ENCODE measurements at regions not wholly inside any gene's neighbourhood (a gene's known extent, or its start where the extent isn't known, plus 50 kb on each side); places are given as distances from the start of the nearest gene placed in this dataset.

GRCh38 chr7:42345478-42346299, 108.7 kb upstream of the GLI3 start:
- CTCF ChIA-PET, result no interaction called here
- POLR2A ChIA-PET, result no interaction called here

GRCh38 chr7:42344198-42344755, 107.3 kb upstream of the GLI3 start:
- ChIA-PET CTCF (no interaction called here), POLR2A (no interaction called here)

DNA sequence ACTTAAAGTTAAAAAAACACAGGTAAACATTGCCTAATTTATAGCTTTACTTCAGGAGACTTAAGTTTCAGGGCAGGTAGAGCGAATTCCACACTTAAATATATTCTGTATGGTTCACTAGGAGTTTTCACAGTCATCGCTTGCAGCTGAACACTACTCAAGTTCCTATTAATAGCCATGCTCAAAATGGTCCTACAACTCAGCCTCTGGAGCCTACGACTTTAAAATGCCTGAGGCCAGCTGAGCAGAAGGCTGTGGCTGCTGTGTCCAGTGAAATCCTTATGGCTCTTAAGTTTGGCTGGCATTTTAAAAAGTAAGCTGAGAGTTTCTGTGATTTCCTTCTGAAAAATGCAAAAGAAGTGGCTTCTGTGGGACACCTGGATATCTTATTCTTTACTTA, 105.4 kb upstream of the GLI3 start:
- POLR2A ChIA-PET, result no interaction called here
- CTCF ChIA-PET, result no interaction called here

DNA sequence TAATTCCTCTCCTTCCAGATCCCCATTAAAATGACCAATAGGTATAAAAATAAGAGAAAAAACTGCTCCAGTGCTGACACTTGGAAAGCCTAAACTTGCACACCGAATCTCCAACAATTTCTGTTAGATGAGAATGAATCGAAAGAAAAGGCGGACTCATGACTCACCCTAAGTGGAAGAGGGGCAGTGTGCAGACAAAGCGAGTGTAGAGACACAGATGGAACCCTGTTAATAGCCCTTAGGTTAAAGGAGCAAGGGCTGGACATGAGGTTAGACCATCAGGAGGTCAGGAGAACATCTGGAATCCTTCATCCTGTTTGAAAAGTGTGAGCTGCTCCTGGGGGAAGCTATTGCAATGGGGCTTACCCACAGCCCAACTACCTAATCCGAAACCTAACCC, 103.4 kb upstream of the GLI3 start:
- POLR2A ChIA-PET, result no interaction called here
- CTCF ChIA-PET, result no interaction called here

- ChIA-PET POLR2A (no interaction called here), CTCF (no interaction called here)
Measured at GRCh38 chr7:42338916-42339540, 102.0 kb upstream of the GLI3 start.

- CTCF ChIA-PET, result no interaction called here
- POLR2A ChIA-PET, result no interaction called here
Measured at GRCh38 chr7:42338231-42338915, 101.4 kb upstream of the GLI3 start.

- CTCF ChIA-PET, result no interaction called here
- POLR2A ChIA-PET, result no interaction called here
Measured at GRCh38 chr7:42337225-42337905, 100.4 kb upstream of the GLI3 start.

- ChIA-PET CTCF (no interaction called here), POLR2A (no interaction called here)
Measured at GRCh38 chr7:42332605-42333222, 95.7 kb upstream of the GLI3 start.

DNA sequence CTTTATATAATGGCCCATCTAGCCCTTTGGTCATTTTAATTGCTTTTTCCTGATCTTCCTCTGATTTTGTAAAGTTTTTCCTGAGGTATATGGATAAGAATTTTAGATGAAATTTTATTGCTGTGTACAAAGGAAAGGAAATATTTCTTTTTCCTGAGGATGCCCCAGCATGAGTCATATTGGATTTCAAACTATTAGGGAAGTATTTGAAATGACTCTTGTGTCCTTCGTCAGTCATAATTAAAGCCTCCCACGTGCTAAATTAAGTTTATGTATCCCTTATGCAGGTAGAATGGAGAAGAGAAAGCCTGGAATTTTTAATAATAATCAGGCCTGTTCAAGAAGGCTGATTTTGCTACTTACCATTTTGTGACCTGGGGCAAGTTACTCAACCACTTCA, 82.6 kb upstream of the GLI3 start:
- POLR2A ChIA-PET, result no interaction called here
- CTCF ChIA-PET, result no interaction called here

- CTCF ChIA-PET, result no interaction called here
- POLR2A ChIA-PET, result no interaction called here
Measured at GRCh38 chr7:42315631-42316030, 78.6 kb upstream of the GLI3 start.

GRCh38 chr7:42315103-42315502, 78.1 kb upstream of the GLI3 start:
- CTCF ChIA-PET, result no interaction called here
- POLR2A ChIA-PET, result no interaction called here

GRCh38 chr7:42314696-42315095, 77.7 kb upstream of the GLI3 start:
- ChIA-PET CTCF (no interaction called here), POLR2A (no interaction called here)

GRCh38 chr7:42311195-42311594, 74.2 kb upstream of the GLI3 start:
- ChIA-PET CTCF (no interaction called here), POLR2A (no interaction called here)

- CTCF ChIA-PET, result no interaction called here
- POLR2A ChIA-PET, result no interaction called here
Measured at GRCh38 chr7:42292991-42293521, 56.0 kb upstream of the GLI3 start.

DNA sequence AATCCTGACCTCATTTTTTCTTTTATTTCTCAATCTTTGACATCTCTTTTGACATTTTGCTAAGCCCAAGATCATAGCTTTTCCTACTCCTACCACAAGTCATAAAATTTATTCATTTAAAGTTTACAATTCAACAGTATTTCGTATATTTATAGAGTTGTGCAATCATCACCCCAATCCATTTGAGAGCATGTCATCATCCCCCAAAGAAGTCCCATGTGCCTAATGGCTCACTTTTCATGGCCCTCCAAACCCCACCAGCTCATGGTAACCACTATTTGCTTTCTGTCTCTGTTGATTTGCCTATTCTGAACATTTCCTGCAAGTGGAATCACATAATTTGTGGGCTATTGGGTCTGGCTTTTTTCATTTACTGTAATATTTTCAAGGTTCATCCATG, 52.5 kb upstream of the GLI3 start:
- ChIA-PET CTCF (no interaction called here), POLR2A (no interaction called here)

Data from activated CD8-positive, alpha-beta memory T cell treated with anti-CD3 and anti-CD28 coated beads for 36 hours (primary cell).